GM18909 (cell line): ENCODE measurements at regions not wholly inside any gene's neighbourhood (a gene's known extent, or its start where the extent isn't known, plus 50 kb on each side); places are given as distances from the start of the nearest gene placed in this dataset.
"Not testable (repeated sequence)": the region's sequence is repeated elsewhere in the genome, so short reads cannot be mapped to it uniquely, and the experiment has no call there.

Experiments used
- ATAC-seq: cut with Tn5 transposase; IDR thresholded peaks from one replicate; pipeline ENCODE4 v1.9.1; 2021; ENCODE audit warnings: mild to moderate bottlenecking; ENCODE audit not compliant: unreplicated experiment, poor library complexity

DNA sequence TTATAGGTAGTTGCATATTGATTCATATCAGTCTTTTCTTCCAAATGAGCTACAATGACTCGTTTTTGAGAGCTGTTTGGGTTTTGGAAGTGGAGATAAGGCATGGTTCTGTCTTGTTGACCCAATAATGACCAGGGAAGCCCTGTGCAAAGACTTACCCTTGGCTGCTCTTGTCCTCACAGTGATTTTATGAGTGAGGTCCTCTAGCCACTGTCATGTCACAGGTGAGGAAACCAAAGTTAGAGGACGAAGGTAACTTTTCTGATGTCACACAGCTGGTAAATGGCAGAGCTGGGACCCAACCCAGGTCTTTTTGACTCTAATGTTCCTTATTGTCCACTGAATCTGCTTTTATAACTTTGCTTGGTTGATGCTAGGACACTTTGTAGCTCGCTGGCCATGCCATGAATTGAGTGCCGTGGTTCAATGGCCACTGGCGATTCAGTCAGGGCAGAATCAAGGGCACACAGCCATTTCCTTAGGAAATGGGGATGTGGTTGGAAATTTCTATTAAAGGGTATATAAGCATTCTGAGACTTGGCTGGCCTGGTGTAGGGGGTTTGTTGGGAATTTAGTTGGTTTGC is 249.1 kb downstream of the GOLGA6L6 start:
- ATAC-seq = not testable (repeated sequence)

DNA sequence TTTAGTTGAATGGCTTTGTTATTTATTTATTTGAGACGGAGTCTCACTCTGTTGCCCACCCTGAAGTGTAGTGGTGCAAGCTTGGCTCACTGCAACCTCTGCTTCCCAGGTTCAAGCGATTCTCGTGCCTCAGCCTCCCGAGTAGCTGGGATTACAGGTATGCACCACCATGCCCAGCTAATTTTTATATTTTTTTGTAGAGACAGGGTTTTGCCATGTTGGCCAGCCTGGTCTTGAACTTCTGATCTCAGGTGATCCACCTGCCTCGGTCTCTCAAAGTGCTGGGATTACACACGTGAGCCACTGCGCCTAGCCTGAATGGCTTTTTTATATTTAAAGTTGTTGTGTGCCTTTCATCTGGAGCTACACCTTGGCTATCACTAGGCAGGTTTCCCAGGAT is 250.0 kb downstream of the GOLGA6L6 start:
- ATAC-seq = not testable (repeated sequence)

DNA sequence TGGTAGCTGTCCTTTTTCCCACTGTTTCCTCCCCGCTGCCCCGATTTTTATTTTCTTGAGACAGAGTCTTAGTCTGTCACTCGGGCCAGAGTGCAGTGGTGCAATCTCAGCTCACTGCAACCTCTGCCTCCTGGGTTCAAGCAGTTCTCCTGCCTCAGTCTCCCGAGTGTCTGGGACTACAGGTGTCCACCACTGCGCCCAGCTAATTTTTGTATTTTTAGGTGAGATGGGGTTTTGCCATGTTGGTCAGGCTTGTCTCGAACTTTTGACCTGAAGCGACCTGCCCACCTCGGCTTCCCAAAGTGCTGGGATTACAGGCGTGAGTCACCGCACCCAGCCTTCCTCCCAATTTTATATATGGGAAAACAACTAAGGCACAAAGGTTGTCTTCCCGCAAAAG is 251.0 kb downstream of the GOLGA6L6 start:
- ATAC-seq = not testable (repeated sequence)

DNA sequence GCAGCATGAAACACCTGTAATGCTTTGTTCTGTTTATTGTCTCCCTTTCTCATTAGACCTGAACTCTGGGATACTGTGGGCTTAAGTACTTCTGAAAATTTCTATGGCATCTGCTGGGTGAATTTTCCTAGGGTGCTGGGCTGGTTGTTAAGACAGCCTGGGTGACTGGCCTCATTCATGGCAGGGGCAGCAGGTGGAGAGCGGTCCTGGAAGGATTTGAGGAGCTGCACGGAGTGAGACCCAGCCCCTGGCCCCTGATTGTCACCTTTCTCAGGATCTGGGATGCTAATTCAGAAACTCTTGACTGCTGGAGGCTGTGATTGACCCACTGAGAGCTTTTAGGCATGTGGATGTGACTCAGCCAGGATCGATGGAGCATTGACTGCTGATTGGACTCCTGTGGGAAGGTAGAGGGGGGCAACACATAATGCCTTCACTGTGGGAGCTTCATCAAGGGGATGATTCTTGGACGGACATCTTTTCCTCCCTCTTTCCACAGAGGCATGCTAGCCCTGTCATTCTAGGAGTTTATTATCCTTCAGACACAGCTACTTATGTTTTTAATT is 252.0 kb downstream of the GOLGA6L6 start:
- ATAC-seq = not testable (repeated sequence)

DNA sequence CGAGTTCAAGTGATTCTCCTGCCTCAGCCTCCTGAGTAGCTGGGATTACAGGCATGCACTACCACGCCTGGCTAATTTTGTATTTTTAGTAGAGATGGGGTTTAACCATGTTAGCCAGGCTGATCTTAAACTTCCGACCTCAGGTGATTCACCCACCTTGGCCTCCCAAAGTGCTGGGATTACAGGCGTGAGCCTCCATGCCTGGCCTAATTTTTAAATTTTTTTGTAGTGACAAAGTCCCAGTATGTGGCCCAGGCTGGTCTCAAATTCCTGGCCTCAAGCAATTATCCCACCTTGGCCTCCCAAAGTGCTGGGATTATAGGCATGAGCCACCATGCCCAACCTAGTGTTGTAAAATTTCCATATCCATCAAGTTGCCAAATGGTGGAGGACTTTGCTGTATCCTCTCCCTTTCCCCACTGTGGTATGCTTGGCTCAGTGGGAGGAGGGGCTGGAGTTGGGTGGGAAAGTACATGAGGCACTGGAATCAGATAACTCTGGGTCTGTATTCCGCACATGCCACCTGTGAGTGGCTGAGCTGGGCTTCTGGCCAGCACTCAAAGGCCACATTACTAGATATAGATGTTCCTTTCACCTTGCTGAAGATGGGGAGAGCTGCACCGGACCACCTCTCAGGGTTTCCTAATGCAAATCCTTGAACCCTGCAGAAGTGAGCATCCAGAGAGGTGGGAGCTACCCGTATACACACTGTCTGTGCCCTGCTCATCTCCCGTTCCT is 252.6 kb downstream of the GOLGA6L6 start:
- ATAC-seq = not testable (repeated sequence)

DNA sequence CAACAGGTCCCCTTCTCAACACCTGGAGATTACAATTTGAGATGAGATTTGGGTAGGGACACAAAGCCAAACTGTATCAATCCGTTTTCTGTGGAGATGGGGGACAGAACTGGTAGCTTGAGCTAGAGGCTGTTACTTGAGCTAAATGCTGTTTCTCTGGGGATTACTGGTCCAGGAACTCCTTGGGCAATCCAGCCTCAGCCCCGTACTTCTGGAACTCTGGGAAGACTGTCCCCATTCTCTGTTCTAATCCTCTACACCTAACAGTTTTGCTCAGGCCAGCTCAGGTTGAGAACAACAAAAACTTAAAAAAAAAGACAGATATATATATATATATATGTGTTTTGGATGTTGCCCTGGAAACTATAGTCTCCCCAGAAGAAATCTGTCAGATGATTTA is 255.0 kb downstream of the GOLGA6L6 start:
- ATAC-seq = not testable (repeated sequence)

DNA sequence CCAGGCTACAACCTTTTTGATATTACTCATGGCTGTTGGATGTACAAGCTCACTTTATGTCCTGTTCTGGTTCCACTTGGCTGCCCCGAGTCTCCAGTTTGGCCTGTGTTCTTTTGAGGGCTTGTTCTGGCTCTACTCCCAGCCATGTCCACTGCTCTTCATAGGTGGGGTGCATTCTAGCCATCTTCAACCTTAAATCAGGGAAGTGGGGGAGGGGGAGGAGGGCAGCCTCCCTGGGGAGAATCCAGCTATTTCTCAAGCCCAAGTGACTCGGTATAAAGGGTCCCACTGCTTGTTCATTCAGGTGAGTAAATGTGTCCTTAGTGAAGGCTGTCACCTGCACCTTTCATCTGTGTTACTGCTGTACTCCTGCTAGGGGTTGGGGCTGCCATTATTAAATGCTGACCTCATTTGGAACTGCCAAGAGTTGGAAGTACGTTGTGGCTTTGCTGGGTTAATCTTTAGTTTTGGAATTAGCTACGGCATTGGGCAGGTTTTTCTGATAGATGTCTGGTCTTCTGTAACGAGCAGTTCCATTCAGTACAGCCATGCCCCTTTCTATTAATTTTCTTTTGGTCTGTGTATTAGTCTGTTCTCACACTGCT is 255.8 kb downstream of the GOLGA6L6 start:
- not testable (repeated sequence) for ATAC-seq

DNA sequence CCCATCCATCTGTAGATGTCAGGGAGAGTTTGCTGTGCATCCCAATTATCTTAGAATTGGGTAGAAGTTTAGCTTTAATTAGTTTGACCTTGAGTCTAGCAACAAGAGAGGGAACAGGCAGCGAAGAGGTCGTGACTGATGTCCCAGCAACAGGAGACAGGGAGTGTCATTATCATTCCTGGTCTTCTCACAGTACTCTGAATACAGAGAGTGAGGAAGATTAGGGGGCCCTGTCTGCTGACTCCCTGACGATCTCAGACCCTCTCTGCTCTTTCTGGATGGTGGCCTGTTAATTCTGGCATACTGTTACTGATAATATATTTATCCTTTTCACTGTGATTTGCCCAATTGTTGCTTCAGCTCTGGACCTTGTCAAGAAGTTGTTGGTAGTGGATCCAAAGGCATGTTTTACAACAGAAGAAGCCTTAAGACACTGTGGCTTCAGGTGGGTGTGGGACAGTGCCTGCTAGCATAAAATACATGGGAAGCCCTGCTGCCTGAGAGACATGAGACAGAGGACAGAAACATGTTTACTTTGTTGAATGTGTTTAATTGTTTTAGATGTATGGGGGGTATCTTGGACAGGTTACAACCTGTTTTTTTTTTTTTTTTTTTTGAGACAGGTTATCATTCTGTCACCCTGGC is 256.6 kb downstream of the GOLGA6L6 start:
- not testable (repeated sequence) for ATAC-seq

DNA sequence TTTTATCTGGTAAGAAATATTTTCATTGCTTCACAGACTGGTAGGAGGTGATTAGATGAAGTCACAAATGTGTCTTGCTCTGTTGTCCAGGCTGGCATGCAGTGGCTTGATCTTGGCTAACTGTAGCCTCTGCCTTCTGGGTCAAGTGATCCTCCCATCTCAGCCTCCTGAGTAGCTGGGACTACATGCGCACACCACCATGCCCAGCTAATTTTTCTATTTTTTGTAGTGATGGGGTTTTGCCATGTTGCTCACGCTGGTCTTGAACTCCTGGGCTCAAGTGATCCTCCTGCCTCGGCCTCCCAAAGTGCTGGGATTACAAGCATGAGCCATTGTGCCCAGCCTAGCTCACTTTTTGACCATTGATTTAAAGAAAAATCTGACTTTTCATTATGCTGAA is 257.9 kb downstream of the GOLGA6L6 start:
- ATAC-seq = not testable (repeated sequence)

DNA sequence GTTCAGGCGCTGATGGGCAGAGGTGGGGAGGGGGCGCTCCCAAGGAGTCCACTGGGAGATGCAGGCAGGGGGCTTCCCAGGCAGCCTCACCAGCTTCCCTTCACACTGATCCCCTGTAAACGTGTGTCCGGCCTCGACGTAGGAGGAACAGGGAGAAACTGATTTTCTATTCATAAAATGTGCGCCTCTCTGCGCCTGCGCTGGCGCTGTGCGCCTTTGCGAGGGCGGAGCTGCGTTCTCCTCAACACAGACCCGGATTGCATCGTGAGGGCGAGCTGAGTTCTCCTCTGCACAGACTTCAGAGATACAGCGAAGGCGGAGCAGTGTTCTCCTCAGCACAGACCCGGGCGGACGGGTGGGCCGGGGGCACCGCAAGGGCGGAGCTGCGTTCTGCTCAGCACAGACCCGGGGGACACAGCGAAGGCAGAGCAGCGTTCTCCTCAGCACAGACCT is 259.1 kb downstream of the GOLGA6L6 start:
- ATAC-seq = not testable (repeated sequence)

DNA sequence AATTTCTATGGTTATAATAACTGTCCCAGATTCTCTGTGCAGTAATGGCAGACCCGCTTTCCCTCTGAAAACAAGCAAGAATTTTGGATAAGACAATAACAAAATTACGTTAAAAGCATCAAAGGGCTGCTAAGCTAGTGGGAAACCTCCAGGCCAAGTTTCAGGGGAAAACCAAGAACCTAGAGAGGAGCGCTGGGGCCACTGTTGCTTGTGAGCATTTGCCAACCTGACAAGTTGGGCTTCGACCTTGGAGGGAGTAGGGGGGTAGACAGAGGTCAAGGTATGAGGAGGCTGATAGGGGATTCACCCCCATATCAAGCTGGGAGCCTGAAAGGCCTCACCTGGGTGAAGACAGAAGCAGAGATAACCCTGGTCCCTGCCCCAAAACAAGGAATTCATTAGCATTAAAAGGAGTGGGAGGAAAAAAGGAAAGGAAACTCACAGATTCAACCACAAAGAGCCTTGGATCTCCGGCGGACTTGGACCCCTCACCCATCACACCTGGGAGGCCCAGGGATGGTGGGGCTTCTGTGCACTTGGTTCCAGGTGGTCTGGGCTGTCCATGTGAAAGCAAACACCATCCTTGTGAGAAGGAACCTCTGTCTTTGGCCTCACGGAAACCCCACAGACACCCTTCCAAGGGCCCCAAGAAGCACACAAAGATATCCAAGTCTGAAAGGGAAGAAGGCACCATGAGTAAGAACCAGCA is 259.9 kb downstream of the GOLGA6L6 start:
- ATAC-seq = not testable (repeated sequence)

DNA sequence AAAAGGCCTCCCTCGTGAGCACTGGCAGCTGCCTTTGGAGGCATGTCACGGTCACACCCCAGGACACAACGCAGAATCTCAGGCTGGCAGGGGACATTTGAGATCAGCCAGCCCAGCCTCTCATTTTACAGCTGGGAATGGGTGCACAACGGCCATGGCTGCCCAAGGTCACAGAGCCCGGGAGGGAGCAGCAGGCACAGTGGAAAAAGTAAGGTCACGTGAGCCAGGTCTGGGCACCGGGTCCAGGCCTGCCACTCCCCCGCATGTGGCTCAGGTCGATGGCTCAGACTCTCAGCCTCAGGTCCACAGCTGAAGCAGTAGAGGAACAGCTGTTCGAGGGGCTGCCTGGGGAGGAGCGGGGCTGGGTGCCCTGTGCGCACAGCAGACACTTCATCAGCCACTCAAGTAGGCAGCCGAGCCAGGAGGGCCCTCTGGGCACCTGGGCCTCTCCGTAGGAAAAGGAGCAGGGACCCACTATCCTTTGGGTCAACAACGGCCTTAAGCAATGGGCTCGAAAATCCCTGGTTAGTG is 260.6 kb downstream of the GOLGA6L6 start:
- ATAC-seq = no peak

DNA sequence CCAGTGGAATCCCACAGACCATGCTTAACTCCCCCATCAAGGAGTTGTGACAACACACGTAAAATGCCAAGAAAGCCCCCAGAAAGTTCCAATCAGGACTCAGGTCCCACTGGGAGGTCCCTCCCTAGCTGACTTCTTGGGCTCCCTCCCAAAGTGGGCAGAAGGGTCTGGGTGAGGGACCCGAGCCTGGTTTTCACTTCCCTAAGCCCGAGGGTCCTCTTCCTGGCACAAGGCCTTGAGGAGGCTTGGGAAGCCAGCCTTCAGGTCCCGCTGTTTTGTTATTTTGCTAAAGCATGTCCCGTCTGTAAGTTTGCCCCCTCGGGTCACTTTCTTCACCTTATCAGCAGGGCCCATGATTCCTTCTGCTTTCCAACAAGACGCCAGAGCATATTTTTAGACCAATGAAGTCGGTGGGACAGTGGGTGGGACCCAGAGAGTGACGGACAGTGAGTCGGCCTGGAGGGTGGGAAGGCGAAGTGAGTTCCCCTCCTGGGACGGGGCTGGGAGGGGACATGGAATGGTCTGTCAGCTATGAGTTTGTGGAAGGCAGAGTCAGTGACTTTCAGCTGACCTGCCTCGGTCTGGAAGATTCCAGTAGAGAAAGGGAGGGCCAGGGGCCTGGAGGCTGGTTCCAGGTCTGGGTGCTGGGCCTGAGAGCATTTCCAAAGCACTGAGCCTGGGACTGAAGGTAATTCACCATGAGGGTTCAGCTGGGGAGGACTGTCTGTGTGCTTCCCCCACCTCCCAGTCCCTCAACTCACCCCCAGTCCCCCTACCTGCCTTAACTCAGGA is 261.3 kb downstream of the GOLGA6L6 start:
- ATAC-seq = not testable (repeated sequence)

DNA sequence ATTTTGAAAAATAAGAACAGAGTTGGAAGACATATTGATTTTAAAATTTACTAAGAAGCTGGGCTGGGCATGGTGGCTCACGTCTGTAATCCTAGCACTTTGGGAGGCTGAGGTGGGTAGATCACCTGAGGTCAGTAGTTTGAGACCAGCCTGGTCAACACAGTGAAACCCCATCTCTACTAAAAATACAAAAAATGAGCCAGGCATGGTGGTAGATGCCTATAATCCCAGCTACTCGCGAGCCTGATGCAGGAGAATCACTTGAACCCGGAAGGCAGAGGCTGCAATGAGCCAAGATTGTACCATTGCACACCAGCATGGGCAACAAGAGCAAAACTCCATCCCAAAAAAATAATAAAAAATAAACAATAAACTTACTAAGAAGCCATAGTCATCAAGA is 262.5 kb downstream of the GOLGA6L6 start:
- not testable (repeated sequence) for ATAC-seq

DNA sequence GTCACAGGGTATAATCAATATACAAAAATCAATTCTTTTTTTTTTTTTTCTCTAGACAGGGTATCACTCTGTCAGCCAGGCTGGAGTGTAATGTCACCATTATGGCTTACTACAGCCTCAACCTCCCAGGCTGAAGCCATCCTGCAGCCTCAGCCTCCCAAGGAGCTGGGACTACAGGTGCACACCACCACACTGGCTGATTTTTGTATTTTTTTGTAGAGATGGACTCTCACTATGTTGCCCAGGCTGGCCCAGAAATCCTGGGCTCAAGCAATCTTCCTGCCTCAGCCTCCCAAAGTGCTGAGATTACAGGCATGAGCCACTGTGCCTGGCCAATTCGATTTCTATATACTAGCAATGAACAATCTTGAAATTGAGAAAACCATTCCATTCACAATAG is 263.2 kb downstream of the GOLGA6L6 start:
- ATAC-seq = not testable (repeated sequence)

DNA sequence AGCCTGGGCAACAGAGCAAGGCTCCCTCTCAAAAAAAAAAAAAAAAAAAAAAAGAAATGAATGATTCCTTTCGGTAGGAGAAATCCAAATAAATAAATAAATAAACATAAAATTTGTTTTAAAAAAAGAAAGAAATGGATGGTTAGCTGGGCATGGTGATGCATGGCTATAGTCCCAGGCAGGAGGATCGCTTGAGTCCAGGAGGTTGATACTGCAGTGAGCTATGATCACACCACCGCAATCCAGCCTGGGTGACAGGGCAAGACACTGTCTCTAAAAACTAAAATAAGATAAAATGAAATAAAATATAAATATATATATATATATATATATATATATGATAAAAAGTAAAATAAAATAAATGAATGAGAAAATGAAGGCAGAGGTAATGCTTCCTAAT is 264.1 kb downstream of the GOLGA6L6 start:
- ATAC-seq = not testable (repeated sequence)

DNA sequence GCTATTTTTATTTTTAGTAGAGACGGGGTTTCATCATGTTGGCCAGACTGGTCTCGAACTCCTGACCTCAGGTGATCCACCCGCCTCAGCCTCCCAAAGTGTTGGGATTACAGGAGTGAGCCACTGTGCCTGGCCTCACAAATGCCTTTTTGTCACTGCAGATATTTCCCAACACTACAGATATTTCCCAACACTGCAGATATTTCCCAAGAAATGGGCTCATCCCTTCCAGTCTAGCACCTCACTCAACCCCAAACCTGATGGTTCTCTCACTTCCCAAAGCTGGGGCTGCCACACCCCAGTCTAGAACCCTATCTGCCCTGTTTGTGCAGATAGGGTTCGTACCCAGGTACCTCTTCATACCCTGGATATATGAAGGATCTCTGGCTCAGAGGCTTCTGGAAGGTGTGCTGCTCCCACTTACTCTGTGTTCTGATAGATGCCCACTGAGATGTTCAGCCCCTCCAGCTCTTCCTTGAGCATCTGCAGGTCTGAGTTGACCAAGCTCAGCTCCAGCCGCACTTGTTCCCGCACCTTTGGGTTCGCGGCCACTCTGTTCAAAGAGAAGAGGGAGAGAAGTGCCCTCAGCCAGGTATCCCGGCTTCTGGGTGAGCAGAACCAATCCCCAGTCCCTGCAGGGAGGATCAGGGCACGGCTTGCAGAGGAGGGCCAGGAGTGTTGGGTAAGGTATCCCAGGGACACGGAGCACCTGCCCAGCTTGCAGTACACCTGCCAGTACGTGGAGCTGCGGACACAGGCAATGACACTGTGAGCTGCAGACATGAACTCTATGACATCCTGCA is 265.1 kb downstream of the GOLGA6L6 start:
- not testable (repeated sequence) for ATAC-seq

DNA sequence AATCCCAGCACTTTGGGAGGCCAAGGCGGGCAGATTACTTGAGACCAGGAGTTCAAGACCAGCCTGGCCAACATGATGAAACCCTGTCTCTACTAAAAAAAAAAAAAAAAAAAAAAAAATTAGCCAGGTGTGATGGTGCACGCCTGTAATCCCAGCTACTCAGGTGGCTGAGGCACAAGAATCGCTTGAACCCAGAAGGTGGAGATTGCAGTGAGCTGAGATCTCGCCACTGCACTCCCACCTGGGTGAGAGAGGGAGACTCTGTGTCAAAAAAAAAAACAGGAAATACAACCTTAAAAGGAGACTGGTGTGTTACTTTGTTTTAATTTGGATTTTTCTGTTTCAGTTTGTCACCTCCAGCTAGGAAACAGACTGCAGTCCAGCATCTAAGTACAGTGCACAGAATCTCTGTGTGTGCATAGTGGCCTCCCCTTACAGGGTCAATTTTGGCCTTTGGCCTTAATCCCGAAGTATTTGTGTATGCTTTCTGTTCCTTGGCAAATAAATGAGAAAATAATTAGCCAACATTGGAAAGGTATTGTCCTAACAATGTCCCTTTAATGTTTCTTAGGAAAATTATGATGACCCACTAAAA is 266.1 kb downstream of the GOLGA6L6 start:
- ATAC-seq = not testable (repeated sequence)
